ENCODE measurements at regions not wholly inside any gene's neighbourhood (a gene's known extent, or its start where the extent isn't known, plus 50 kb on each side); places are given as distances from the start of the nearest gene placed in this dataset.

GRCh38 chr11:16408619-16409018 is 52.3 kb upstream of the SOX6 start:
- Mint-ChIP-seq H3K27me3 (no peaks in the 10 kb centered on the region), H3K27ac (no peak overlapping the region), H3K4me3 (no peak overlapping the region), H3K9me3 (peaks cover 2% of the 10 kb centered on the region), H3K36me3 (no peaks in the 10 kb centered on the region), H3K4me1 (no peaks in the 10 kb centered on the region)
- ATAC-seq (ENCODE audit: low read depth) (no peak), DNase-seq (ENCODE audit: low spot score in 2 of 2) (no peak)

- Mint-ChIP-seq H3K4me3 (no peak overlapping the region), H3K9me3 (peaks cover 2% of the 10 kb centered on the region), H3K4me1 (no peaks in the 10 kb centered on the region), H3K27ac (no peak overlapping the region), H3K36me3 (no peaks in the 10 kb centered on the region), H3K27me3 (no peaks in the 10 kb centered on the region)
- no peak for DNase-seq (ENCODE audit: low spot score in 2 of 2)
- no peak for ATAC-seq (ENCODE audit: low read depth)
Observed at GRCh38 chr11:16406226-16406625, 49.9 kb upstream of the SOX6 start.
